ENCODE measurements at regions not wholly inside any gene's neighbourhood (a gene's known extent, or its start where the extent isn't known, plus 50 kb on each side); places are given as distances from the start of the nearest gene placed in this dataset.

DNA sequence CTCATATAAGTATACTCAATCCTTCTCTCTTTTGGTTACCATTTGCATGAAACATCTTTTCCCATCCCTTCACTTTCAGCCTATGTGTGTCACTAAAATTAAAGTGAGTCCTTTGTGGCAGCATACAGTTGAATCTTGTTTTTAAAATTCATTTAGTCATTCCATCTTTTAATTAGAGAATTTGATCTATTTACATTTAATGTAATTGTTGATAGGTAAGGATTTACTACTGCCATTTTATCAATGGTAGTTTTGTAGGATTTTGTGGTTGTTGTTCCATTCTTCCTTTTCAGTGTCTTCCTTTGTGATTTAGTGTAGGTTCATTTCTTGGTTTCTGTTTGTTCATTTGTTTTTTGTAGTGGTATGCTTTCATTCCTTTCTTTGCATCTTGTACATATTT lies 191.9 kb upstream of the CTNNB1 start:
- DNase-seq (ENCODE audit: low read depth, low spot score): no peak
- no peak for FAIRE-seq
- Histone ChIP-seq H3K4me2 (ENCODE audit: control insufficient read depth, extremely low read depth, insufficient read depth, low read depth, low read length) (no peak overlapping the region), H3K27ac (ENCODE audit: control insufficient read depth, insufficient read depth, low read length) (no peak overlapping the region), H3K79me2 (ENCODE audit: control insufficient read depth, insufficient read depth, low read length) (no peaks in the 10 kb centered on the region), H2AFZ (ENCODE audit: control insufficient read depth, low read length) (no peak overlapping the region), H3K4me1 (ENCODE audit: control insufficient read depth, extremely low read depth, insufficient read depth, low read length) (no peaks in the 10 kb centered on the region), H3K27me3 (ENCODE audit: control insufficient read depth, extremely low read depth, insufficient read depth, low read length) (no peaks in the 10 kb centered on the region), H3K9ac (ENCODE audit: control insufficient read depth, extremely low read depth, insufficient read depth, low read length) (no peak overlapping the region), H3K9me1 (ENCODE audit: control insufficient read depth, extremely low read depth, insufficient read depth, low read length) (no peaks in the 10 kb centered on the region), H3K9me3 (ENCODE audit: control insufficient read depth, low read depth, low read length) (no peaks in the 10 kb centered on the region), H4K20me1 (ENCODE audit: control insufficient read depth, extremely low read depth, insufficient read depth, low read length) (no peaks in the 10 kb centered on the region), H3K4me3 (ENCODE audit: control insufficient read depth in 2 of 3, extremely low read depth in 1 of 3, insufficient read depth in 2 of 3, low read depth in 1 of 3, low read length in 3 of 3) (no peak overlapping the region), H3K36me3 (ENCODE audit: control insufficient read depth in 2 of 2, extremely low read depth in 1 of 2, insufficient read depth in 2 of 2, low read length in 2 of 2) (no peaks in the 10 kb centered on the region)
- dilution Hi-C loops (cut with MboI; ENCODE audit: extremely low pct_ligation_motif_present, low sequenced_read_pairs): no loop called here
- TF ChIP-seq EZH2 (IDR thresholded peaks at IDR 0.05; ENCODE audit: low read length): no peak
- TF ChIP-seq, protein P1, sequence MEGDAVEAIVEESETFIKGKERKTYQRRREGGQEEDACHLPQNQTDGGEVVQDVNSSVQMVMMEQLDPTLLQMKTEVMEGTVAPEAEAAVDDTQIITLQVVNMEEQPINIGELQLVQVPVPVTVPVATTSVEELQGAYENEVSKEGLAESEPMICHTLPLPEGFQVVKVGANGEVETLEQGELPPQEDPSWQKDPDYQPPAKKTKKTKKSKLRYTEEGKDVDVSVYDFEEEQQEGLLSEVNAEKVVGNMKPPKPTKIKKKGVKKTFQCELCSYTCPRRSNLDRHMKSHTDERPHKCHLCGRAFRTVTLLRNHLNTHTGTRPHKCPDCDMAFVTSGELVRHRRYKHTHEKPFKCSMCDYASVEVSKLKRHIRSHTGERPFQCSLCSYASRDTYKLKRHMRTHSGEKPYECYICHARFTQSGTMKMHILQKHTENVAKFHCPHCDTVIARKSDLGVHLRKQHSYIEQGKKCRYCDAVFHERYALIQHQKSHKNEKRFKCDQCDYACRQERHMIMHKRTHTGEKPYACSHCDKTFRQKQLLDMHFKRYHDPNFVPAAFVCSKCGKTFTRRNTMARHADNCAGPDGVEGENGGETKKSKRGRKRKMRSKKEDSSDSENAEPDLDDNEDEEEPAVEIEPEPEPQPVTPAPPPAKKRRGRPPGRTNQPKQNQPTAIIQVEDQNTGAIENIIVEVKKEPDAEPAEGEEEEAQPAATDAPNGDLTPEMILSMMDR (optimal IDR thresholded peaks at IDR 0.05 in 1 of 3, IDR thresholded peaks at IDR 0.05 in 1 of 3, conservative IDR thresholded peaks at IDR 0.05 in 1 of 3; ENCODE audit: extremely low read depth in 1 of 3, insufficient read depth in 2 of 3, low read length in 3 of 3): no peak

DNA sequence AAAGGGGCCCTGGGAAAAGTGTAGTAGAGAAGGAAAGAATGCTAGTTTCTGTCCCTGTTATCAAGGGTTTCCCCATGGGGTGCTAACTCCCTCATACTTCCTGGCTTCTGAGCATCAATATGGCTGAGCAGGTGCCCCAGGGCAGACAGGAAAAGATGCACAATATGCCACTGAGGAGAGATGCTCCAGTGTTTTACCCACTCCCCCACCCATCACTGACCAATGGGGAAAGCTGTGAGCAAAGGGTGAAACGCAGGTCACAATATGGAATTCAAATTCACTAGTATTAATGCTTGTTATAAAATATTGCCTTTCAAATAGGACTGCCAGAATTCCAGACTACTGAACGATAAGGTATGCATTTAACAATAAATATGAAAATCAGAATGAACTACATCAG lies 187.5 kb upstream of the CTNNB1 start:
- H3K27me3 ChIP-seq (ENCODE audit: control insufficient read depth, extremely low read depth, insufficient read depth, low read length): peaks cover 3% of the 10 kb centered on the region
- FAIRE-seq: no peak
- TF ChIP-seq EZH2 (IDR thresholded peaks at IDR 0.05; ENCODE audit: low read length): no peak
- TF ChIP-seq, protein P1 (optimal IDR thresholded peaks at IDR 0.05 in 1 of 3, IDR thresholded peaks at IDR 0.05 in 1 of 3, conservative IDR thresholded peaks at IDR 0.05 in 1 of 3; ENCODE audit: extremely low read depth in 1 of 3, insufficient read depth in 2 of 3, low read length in 3 of 3): no peak
- H3K9me3 ChIP-seq (ENCODE audit: control insufficient read depth, low read depth, low read length): no peaks in the 10 kb centered on the region
- dilution Hi-C loops (cut with MboI; ENCODE audit: extremely low pct_ligation_motif_present, low sequenced_read_pairs): no loop called here
- no peaks in the 10 kb centered on the region for H3K4me1 ChIP-seq (ENCODE audit: control insufficient read depth, extremely low read depth, insufficient read depth, low read length)
- no peaks in the 10 kb centered on the region for H3K9me1 ChIP-seq (ENCODE audit: control insufficient read depth, extremely low read depth, insufficient read depth, low read length)
- no peak overlapping the region for H2AFZ ChIP-seq (ENCODE audit: control insufficient read depth, low read length)
- H3K4me3 ChIP-seq (ENCODE audit: control insufficient read depth in 2 of 3, extremely low read depth in 1 of 3, insufficient read depth in 2 of 3, low read depth in 1 of 3, low read length in 3 of 3): no peak overlapping the region
- H3K27ac ChIP-seq (ENCODE audit: control insufficient read depth, insufficient read depth, low read length): no peak overlapping the region
- H3K79me2 ChIP-seq (ENCODE audit: control insufficient read depth, insufficient read depth, low read length): no peaks in the 10 kb centered on the region
- H4K20me1 ChIP-seq (ENCODE audit: control insufficient read depth, extremely low read depth, insufficient read depth, low read length): no peaks in the 10 kb centered on the region
- no peak for DNase-seq (ENCODE audit: low read depth, low spot score)
- no peak overlapping the region for H3K9ac ChIP-seq (ENCODE audit: control insufficient read depth, extremely low read depth, insufficient read depth, low read length)
- no peak overlapping the region for H3K4me2 ChIP-seq (ENCODE audit: control insufficient read depth, extremely low read depth, insufficient read depth, low read depth, low read length)
- no peaks in the 10 kb centered on the region for H3K36me3 ChIP-seq (ENCODE audit: control insufficient read depth in 2 of 2, extremely low read depth in 1 of 2, insufficient read depth in 2 of 2, low read length in 2 of 2)

Data from keratinocyte (primary cell).